GM21360 (cell line): ENCODE measurements at regions not wholly inside any gene's neighbourhood (a gene's known extent, or its start where the extent isn't known, plus 50 kb on each side); places are given as distances from the start of the nearest gene placed in this dataset.

Source experiments
- ATAC-seq: cut with Tn5 transposase; IDR thresholded peaks from one replicate; pipeline ENCODE4 v1.9.1; 2021; ENCODE audit warnings: mild to moderate bottlenecking, moderate library complexity; ENCODE audit not compliant: unreplicated experiment

GRCh38 chr4:138540056-138540800 is 298.1 kb upstream of the SLC7A11 start:
- ATAC-seq: no peak

GRCh38 chr4:138538743-138539142 is 296.6 kb upstream of the SLC7A11 start:
- ATAC-seq: no peak

GRCh38 chr4:138537731-138538490 is 295.8 kb upstream of the SLC7A11 start:
- no peak for ATAC-seq

GRCh38 chr4:138535316-138535715 is 293.2 kb upstream of the SLC7A11 start:
- no peak for ATAC-seq

GRCh38 chr4:138522366-138522765 is 280.2 kb upstream of the SLC7A11 start:
- ATAC-seq: peak; percentile 59

- no peak for ATAC-seq
Measured at GRCh38 chr4:138521809-138522208, 279.7 kb upstream of the SLC7A11 start.

GRCh38 chr4:138519436-138519835 is 277.3 kb upstream of the SLC7A11 start:
- no peak for ATAC-seq

- no peak for ATAC-seq
Measured at GRCh38 chr4:138513535-138513934, 271.4 kb upstream of the SLC7A11 start.

GRCh38 chr4:138512756-138513155 is 270.6 kb upstream of the SLC7A11 start:
- ATAC-seq: no peak

GRCh38 chr4:138510053-138510452 is 267.9 kb upstream of the SLC7A11 start:
- no peak for ATAC-seq

- no peak for ATAC-seq
Measured at GRCh38 chr4:138509346-138509745, 267.2 kb upstream of the SLC7A11 start.

GRCh38 chr4:138507522-138507921 is 265.4 kb upstream of the SLC7A11 start:
- ATAC-seq: no peak

- ATAC-seq: no peak
Measured at GRCh38 chr4:138501614-138502013, 259.5 kb upstream of the SLC7A11 start.

GRCh38 chr4:138500869-138501268 is 258.7 kb upstream of the SLC7A11 start:
- ATAC-seq: no peak

GRCh38 chr4:138499627-138500026 is 257.5 kb upstream of the SLC7A11 start:
- no peak for ATAC-seq

- peak; percentile 81 for ATAC-seq
Measured at GRCh38 chr4:138494931-138495330, 252.8 kb upstream of the SLC7A11 start.

GRCh38 chr4:138494116-138494515 is 252.0 kb upstream of the SLC7A11 start:
- no peak for ATAC-seq

GRCh38 chr4:138492176-138492575 is 250.0 kb upstream of the SLC7A11 start:
- ATAC-seq: no peak

- ATAC-seq: no peak
Measured at GRCh38 chr4:138488533-138488932, 246.4 kb upstream of the SLC7A11 start.

GRCh38 chr4:138487670-138488069 is 245.5 kb upstream of the SLC7A11 start:
- no peak for ATAC-seq

- no peak for ATAC-seq
Measured at GRCh38 chr4:138487230-138487629, 245.1 kb upstream of the SLC7A11 start.

GRCh38 chr4:138485498-138485897 is 243.3 kb upstream of the SLC7A11 start:
- no peak for ATAC-seq
